ENCODE measurements at regions not wholly inside any gene's neighbourhood (a gene's known extent, or its start where the extent isn't known, plus 50 kb on each side); places are given as distances from the start of the nearest gene placed in this dataset.

DNA sequence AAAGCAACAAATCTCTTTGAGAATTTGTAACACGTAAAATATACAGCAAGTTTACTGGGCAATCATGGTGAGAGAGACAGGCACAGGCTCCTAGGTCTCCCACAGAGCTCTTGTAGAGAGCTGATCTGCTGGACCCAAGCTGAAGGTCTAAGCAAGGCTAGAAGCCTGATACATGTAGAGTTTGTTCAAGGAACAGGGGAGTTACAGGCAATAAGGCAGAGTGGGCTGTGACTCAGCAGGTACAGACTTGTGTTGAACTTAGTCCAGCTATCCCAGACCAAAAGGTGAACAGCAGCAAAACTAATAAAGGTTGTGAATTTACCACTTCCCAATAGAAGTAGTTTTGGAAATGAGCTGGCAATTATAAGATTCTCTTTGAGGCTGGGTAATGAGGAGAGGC is 273.6 kb downstream of the GRIN2B start:
- in situ Hi-C loops (cut with MboI; ENCODE audit: low pct_unique_long_range_greater_than_20kb, low sequenced_read_pairs), result no loop called here
- no peak for DNase-seq

DNA sequence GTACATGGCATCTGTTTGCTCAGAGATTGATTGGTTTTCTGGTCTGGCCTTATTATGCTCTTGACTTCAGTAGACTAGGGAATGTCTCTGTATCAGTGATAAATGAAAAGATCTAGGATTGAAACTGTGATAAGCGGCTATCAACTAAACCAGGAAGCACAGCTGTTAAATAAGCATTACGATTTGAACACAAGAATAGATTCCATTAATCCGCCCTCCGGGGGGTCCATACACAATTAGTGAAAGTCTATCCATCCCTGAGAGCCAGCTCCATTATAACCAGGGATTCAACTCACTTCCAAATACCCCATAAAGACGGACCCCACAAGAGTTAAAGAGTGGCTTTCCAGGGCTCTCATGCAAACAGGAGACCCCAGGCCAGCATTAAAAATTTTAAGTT is 279.0 kb downstream of the GRIN2B start:
- DNase-seq, result no peak
- in situ Hi-C loops (cut with MboI; ENCODE audit: low pct_unique_long_range_greater_than_20kb, low sequenced_read_pairs), result no loop called here

DNA sequence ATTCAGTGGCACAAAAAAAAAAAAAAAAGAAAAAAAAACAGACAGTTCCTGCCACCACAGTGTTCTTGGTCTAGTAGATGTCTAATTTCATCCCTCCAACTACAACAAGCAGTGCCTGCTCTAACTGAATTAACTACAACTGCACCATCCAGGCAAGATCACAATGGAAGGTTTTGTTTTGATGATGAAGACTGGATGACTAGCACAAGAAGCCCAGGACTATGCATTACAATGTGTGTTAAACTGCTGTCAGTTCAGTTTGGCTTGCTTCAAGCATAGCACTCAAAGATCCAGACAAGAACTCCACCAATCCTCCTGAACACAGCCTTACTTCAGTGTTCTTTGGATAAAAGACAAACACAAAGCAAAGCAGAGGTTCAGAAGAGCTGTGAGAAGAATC is 279.9 kb downstream of the GRIN2B start:
- in situ Hi-C loops (cut with MboI; ENCODE audit: low pct_unique_long_range_greater_than_20kb, low sequenced_read_pairs), result no loop called here
- DNase-seq, result no peak

DNA sequence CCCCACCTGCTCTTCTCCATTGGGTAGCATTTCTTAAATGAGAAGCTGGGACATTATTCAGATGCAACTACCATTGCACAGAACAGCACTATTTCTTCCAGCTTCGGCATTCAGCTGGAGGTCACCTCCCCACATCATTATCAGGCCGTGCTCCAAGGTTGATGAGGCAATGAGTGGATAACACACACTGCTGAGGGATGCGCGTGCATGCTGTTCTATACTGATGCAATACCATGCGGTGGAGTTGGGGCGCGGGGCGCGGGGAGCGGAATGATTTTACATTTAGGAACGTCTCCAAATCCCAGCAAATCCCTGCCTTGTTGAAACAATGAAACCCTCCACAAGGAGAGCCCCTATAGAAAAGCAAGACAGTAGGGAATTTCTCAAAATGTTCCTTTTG is 283.4 kb downstream of the GRIN2B start:
- DNase-seq, result no peak
- in situ Hi-C loops (cut with MboI; ENCODE audit: low pct_unique_long_range_greater_than_20kb, low sequenced_read_pairs), result no loop called here

GRCh38 chr12:13695781-13696180 is 285.6 kb downstream of the GRIN2B start:
- in situ Hi-C loops (cut with MboI; ENCODE audit: low pct_unique_long_range_greater_than_20kb, low sequenced_read_pairs), result no loop called here
- DNase-seq, result no peak

DNA sequence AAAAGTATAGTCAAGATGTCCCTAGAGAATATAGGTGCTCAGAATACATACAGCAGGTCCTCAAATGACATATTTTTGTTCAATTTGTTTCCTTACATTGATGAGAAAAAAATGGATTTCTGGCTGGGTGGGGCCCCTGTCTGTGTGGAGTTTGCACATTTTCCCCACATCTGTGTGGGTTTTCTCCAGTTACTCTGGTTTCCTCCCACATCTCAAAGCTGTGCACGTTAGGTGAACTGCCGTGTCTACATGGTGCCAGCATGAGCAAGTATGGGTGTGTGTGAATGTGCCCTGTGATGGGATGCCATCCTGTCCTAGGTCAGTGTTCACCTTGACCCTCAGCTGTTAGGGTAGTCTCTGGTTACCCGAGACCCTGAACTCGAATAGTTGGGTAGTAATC is 289.1 kb downstream of the GRIN2B start:
- DNase-seq, result no peak

DNA sequence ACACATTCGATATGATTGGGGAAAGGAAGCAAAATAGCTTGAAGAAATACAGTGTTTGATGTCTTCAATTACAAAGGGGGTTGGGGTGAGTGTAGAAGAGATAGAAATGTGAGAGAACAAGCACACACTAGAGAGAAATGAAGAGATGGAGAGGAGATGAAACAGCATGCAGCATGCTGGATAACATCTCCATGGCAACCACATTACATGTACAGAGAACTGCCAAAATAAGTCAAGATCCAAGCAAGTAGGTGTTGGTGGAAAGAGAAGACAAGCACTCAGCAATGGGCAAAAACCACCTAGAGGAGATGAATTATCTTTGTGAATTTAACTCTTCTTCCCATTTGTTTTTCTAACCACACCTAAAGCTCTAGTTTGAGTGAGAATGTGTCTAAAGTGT is 289.8 kb downstream of the GRIN2B start:
- no peak for DNase-seq
- in situ Hi-C loops (cut with MboI; ENCODE audit: low pct_unique_long_range_greater_than_20kb, low sequenced_read_pairs), result no loop called here

More for the DNA sequence above, 289.1 kb downstream of the GRIN2B start:
- in situ Hi-C loops (cut with MboI; ENCODE audit: low pct_unique_long_range_greater_than_20kb, low sequenced_read_pairs), result no loop called here

DNA sequence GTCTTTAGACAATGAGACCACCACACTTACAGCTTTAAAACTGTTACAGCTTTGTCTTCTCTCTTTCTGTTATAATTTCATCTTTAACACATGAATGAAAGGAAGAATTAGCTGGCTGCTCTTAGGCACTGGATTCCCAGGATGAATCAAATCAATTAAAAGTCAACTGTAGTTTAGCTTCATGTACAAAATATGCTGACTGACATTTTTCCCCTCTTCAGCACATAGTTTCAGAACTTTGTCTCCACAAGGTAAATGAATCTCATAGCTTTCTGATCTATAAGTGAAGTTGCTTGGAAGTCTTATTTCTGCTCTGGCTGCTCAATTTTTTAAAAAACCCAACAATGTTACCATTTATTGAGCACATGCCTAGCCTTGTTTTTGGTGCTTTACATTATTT is 293.8 kb downstream of the GRIN2B start:
- in situ Hi-C loops (cut with MboI; ENCODE audit: low pct_unique_long_range_greater_than_20kb, low sequenced_read_pairs), result no loop called here
- no peak for DNase-seq

GRCh38 chr12:13686260-13686659 is 295.1 kb downstream of the GRIN2B start:
- DNase-seq, result no peak
- in situ Hi-C loops (cut with MboI; ENCODE audit: low pct_unique_long_range_greater_than_20kb, low sequenced_read_pairs), result no loop called here

DNA sequence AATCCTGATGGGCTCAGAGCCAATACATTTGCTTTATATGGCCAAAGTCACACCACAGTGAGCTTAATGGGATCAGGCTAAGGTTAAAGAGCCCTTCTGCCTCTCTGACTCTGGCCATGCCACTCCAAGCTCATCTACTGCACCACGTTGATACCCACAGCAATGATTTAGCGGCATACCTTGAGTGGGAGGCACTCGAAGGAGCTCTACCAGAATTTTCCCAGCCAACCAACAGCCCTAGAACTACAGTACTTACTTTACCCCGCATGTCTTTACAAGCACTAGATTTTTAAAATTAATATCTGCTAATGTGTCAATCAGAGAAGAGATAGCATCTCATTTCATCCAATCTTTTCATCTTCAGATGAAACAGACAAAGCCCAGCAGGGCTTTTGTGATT is 300.5 kb downstream of the GRIN2B start:
- in situ Hi-C loops (cut with MboI; ENCODE audit: low pct_unique_long_range_greater_than_20kb, low sequenced_read_pairs), result no loop called here
- DNase-seq, result no peak

- DNase-seq, result no peak
- in situ Hi-C loops (cut with MboI; ENCODE audit: low pct_unique_long_range_greater_than_20kb, low sequenced_read_pairs), result no loop called here
Observed at GRCh38 chr12:13676880-13677279, 304.5 kb downstream of the GRIN2B start.

- in situ Hi-C loops (cut with MboI; ENCODE audit: low pct_unique_long_range_greater_than_20kb, low sequenced_read_pairs), result no loop called here
Observed at GRCh38 chr12:13670285-13670866, 311.0 kb downstream of the GRIN2B start.

DNA sequence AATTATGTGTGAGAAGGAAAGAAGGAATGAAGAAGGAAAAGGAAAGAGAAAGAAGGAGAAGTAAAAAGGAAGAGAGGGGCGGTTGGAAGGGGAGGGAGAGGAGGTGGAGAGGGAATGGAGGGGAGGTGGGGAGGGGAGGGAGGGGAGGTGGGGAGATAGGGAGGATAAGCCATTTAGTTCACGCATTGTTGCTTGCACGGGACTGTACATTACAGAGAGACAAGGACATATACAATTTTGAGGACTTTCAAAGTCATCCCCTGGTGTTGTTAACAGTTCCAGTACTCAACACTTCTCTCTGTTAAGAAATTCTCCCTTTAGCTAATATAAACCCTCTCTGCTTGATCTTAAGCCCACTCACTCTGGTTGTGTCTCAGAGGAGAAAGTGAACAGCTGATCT is 312.5 kb downstream of the GRIN2B start:
- in situ Hi-C loops (cut with MboI; ENCODE audit: low pct_unique_long_range_greater_than_20kb, low sequenced_read_pairs), result no loop called here
- DNase-seq, result no peak

More at GRCh38 chr12:13670285-13670866, 311.0 kb downstream of the GRIN2B start:
- DNase-seq, result no peak

GRCh38 chr12:13666806-13667205 is 314.6 kb downstream of the GRIN2B start:
- no peak for DNase-seq
- in situ Hi-C loops (cut with MboI; ENCODE audit: low pct_unique_long_range_greater_than_20kb, low sequenced_read_pairs), result no loop called here

DNA sequence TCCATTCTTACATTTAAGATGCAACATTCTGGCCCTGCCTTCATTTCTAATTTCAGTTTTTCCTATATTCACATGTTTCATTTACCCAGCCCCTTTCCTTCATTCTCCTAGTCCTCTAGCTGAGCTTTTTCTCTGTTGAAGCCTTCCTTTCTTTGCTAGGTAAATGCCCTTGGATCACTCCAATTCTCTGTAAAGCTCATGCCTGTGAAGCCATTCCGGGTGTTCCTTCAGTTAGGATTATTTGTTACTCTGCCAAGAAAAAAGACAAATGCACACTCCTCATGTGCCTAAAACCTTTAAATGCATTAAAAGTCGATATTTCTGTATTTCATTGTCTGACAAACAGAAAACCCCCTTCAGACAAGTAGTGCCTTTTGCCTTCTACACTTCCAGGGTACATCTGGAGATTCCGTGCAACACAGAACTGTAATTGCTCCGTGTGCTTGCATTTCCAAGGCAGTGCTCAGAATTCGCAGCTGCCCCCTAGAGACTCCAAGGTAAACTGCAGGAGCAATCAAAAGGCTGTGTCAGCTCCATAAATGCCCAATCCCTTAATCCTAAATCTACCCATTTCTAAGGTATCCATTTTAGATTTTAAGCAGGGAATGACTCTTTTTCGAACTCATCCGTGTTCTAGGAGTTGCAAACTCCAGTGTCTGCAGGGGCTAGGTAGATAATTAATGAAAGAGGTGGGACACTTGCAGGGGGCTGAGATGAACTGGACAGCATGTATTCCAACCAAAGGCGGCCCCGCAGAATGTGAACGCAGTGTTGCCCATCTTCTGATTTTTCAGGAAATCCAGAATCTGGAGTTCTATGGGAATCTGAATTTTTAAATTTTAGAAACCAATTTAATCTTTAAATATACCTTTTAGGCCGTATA is 320.2 kb downstream of the GRIN2B start:
- in situ Hi-C loops (cut with MboI; ENCODE audit: low pct_unique_long_range_greater_than_20kb, low sequenced_read_pairs), result no loop called here
- DNase-seq, result peak; percentile 51

DNA sequence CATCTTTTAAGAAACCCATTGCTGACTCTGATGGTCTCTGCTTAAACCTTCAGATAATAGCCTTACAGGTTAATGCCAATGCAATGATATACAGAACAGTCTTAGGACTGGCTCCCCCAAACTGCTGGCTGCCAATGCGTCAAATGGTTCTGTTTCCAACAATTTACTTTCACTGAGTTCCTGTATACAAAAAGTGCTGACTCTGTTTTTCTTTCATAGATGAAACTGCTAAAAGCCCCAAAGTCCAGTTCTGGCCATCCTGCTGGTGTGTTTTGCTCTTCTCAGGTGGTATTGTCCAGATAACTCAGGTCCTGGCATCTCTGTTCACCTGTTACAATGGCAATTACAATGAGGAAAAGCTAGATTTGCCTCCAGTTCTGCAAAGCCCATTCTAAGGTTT is 326.9 kb downstream of the GRIN2B start:
- no peak for DNase-seq
- in situ Hi-C loops (cut with MboI; ENCODE audit: low pct_unique_long_range_greater_than_20kb, low sequenced_read_pairs), result no loop called here

DNA sequence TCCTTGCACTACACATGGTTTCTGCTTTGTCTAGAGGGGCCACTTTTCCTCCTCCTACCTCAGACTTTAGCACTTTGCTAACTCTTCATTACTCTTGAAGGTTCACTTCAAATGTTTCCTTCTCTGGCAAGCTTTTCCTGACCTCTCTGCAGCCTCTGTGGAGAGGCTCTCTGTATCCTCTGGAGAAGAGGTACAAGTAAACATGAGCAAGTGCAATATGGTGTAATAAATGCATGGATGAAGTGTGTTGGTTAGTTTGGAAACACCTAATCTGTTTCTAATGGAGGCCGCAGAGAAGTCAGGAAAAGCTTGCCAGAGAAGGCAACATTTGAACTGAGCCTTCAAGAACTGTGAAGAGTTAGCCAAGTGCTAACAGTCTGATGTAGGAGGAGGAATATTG is 329.3 kb downstream of the GRIN2B start:
- no peak for DNase-seq
- in situ Hi-C loops (cut with MboI; ENCODE audit: low pct_unique_long_range_greater_than_20kb, low sequenced_read_pairs), result no loop called here

- DNase-seq, result no peak
- in situ Hi-C loops (cut with MboI; ENCODE audit: low pct_unique_long_range_greater_than_20kb, low sequenced_read_pairs), result no loop called here
Observed at GRCh38 chr12:13635709-13636108, 345.7 kb downstream of the GRIN2B start.

GRCh38 chr12:13631873-13632272 is 349.5 kb downstream of the GRIN2B start:
- in situ Hi-C loops (cut with MboI; ENCODE audit: low pct_unique_long_range_greater_than_20kb, low sequenced_read_pairs), result no loop called here
- DNase-seq, result no peak

- in situ Hi-C loops (cut with MboI; ENCODE audit: low pct_unique_long_range_greater_than_20kb, low sequenced_read_pairs), result no loop called here
- DNase-seq, result no peak
Observed at GRCh38 chr12:13630354-13630753, 351.0 kb downstream of the GRIN2B start.

- DNase-seq, result no peak
- in situ Hi-C loops (cut with MboI; ENCODE audit: low pct_unique_long_range_greater_than_20kb, low sequenced_read_pairs), result no loop called here
Observed at GRCh38 chr12:13628067-13628466, 353.3 kb downstream of the GRIN2B start.
